ENCODE measurements at regions not wholly inside any gene's neighbourhood (a gene's known extent, or its start where the extent isn't known, plus 50 kb on each side); places are given as distances from the start of the nearest gene placed in this dataset.
"Not testable (repeated sequence)": the region's sequence is repeated elsewhere in the genome, so short reads cannot be mapped to it uniquely, and the experiment has no call there.

DNA sequence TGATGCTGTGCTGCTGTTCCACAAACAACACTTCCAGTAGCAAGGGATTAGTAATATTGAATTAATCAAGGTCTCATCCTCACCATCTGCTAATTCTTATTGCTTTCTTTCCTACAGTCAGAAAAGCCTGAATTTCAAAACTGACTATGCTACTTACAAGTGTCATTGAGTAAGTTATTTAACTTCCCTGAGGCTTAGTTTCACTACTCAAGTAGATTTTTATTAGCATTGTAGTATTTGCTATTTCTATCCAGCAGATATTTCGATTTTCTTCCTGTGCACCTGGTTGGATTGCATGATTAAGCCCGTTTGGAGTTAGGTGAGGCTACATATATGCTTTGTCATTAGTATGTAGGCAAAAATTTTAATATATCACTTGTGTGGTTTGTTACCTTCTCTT lies 591.5 kb downstream of the TRHDE start:
- DNase-seq (ENCODE audit: low read depth), result no peak

DNA sequence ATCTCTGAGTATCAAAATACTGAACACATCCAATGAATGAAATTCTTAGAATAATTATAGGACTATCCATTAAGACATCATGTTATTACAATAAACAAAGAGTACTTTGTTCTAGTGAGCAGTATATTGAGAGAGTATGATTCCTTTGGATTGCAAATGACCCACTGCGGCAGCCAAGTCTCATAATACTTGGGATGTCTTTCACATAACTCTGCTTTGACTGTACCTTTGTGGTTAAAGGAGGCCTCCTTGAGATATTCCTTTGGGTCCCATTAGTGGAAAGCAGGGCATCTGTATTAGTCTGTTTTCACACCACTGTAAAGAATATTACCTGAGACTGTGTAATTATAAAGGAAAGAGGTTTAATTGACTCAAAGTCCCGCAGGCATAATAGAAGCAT lies 593.8 kb downstream of the TRHDE start:
- no peak for DNase-seq (ENCODE audit: low read depth)

DNA sequence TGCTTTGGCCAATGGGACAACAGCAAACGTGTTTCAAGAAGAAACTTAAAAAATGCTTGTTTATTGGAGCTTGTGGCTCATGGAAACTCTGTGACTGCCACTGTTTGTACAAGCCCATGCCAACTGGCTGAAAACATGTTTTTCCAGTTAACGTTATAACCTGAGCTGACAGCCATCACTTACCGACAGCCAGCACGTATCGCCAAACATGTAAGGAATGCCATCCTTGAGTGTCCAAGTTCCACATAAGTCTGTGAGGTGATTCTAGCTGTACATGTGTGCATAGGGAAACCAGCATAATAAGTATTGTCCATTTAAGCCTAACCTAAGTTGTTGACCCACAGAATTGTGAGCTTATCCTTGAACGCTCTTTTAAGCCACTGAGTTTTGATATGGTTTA lies 596.9 kb downstream of the TRHDE start:
- DNase-seq (ENCODE audit: low read depth), result no peak

DNA sequence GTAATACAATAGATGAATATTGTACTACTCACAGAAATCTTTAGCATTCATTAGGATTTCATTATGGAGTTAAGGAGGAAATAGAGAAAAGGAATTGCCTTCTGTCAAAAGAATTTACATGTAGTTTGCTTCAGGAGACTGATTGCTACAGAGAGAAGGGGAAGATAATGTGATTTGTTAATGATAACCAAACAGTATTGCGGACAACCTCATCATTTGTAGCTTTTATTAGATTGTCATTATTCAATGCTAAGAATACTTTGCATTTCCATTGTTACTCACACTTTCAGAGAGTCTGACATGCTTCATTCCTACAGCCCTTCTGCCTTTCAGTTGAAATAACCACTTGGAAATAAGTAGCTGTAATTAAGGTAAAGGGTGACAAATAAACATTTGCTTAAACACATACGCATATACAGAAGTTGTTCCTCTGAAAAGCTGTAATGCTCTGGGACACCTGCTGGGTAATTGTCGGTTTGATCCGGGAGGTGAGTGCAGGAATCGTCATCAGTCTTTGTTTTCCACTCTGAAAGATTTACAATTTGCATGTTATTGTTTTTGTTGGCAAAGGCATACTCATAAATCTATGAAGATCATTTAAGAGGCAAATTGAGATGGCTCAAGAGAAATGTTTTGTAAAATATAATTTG lies 600.2 kb downstream of the TRHDE start:
- no peak for DNase-seq (ENCODE audit: low read depth)

DNA sequence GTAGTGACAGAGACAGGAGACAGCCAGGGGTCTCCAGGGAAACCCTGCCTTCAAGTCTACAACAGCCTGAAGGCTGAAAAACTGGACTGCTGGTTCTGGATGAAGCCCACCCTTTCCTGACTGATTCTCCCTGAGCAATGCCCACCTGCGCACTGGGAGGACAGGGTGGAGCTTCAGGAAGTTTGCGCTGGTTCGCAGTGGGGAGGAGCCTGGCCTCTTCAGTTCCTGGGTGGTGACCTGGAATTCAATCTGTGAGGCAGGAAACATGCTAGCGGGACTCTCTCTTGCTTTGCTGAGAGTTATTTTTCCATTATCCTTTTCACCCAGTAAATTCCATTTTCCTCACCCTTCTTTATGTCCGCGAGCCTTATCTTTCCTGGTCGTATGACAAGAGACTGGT lies 600.8 kb downstream of the TRHDE start:
- DNase-seq (ENCODE audit: low read depth), result no peak

DNA sequence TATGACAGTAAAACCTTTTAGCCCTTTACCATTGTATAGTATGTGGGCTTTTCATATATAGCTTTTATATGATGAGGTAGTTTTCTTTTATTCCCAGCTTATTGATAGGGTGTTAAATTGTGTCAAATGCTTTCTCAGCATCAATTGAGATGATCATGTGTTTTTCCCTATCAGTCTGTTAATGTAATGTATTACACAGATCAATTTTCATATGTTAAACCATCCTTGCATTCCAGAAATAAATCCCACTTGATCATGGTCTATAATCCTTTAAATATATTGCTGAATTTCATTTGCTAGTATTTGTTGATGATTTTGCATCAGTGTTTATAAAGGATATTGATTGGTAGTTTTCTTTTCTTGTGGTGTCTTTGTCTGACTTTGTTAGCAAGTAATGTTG lies 603.9 kb downstream of the TRHDE start:
- no peak for DNase-seq (ENCODE audit: low read depth)

DNA sequence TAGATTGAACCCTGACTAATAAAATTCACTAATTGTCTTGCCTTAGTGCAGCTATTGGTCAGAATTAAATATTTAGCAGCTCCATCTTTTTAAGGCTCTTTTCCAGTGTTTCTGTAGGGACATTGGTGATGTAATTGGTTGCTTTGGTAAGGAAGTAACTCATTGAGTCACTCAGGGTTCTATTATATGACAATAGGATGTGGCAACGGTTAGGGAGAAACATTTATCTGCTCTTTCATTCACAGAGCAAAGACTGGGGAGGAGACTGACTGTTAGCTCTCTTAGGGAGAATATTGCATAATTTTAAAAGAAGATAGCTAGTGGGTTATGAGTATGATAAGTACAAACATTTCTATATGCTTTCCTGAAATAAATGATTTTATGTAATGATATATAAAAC lies 616.5 kb downstream of the TRHDE start:
- peak; percentile 6 for DNase-seq (ENCODE audit: low read depth)

DNA sequence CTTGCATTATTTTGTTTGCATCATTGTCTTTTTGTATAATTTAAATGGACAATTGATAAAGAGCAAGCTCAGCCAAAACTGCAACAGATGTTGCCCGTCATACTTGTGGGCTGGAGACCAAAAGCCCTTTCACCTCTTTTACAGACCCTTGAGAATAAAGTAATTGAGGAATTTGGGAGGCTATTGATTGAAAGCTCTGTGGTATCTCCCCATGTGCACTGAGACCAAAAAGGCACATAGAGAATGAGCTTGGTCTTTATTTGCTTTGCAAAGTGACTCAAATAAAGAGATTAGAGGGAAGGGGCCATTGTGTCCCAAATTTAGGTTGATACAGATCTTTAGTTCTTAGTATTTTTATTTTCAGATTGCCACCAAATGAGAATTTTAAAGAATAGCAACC lies 617.6 kb downstream of the TRHDE start:
- no peak for DNase-seq (ENCODE audit: low read depth)

DNA sequence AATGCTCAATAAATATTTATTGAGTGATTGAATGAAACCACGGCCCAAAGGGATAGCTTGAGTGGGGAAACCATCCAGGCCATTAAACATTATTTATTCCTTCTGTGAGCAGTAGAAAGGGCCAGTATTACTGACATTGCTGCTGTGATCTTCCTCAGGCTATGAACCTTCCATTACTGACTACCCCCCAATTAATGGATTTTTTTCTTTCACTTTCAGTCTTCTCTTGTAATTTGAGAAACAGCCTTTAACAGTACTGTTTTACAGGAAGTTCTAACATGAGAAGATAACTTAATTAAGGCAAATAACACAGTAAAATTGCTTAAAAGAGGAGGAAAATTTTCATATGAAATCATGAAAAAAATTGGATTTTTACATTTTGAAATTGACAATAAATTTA lies 629.5 kb downstream of the TRHDE start:
- peak; percentile 2 for DNase-seq (ENCODE audit: low read depth)

DNA sequence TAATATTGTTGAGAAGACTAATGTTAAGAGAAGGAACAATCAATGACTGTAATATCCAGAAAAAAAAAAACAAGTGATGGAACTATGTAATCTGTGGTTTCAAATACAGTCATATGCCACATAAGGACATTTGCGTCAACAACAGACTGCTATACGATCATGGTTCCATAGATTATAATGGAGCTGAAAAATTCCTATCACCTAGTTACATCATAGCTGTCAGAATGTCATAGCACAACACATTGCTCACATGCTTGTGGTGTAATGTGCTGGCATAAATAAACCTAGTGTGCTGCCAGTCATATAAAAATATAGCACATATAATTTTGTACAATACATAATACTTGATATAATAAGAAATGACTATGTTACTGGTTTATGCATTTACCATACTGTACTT lies 653.5 kb downstream of the TRHDE start:
- DNase-seq (ENCODE audit: low read depth), result no peak

DNA sequence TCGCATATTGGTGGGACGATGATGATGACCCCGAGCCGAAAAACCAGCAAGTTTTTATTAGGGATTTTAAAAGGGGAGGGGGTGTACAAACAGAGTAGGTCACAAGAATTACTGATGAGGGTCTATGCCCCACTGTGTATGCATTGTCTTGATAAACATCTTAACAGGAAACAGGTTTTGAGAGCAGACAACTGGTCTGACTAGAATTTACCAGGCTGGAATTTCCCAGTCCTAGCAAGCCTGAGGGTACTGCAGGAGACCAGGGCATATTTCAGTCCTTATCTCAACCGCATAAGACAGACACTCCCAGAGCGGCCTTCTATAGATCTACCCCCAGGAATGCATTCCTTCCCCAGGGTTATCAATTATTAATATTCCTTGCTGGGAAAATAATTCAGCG lies 659.7 kb downstream of the TRHDE start:
- not testable (repeated sequence) for DNase-seq (ENCODE audit: low read depth)

DNA sequence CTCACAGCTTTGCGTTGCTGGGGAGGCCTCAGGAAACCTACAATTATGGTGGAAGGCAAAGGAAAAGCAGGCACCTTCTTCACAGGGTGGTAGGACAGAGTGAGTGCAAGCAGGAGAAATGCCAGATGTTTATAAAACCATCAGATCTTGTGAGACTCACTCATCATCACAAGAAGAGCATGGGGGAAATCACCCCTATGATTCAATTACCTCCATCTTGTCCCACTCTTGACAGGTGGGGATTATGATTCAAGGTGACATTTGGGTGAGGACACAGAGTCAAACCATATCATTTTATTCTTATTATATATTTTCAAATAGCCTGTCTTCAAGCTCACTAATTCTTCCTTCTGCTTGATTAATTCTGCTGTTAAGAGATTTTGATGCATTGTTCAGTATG lies 665.3 kb downstream of the TRHDE start:
- no peak for DNase-seq (ENCODE audit: low read depth)

DNA sequence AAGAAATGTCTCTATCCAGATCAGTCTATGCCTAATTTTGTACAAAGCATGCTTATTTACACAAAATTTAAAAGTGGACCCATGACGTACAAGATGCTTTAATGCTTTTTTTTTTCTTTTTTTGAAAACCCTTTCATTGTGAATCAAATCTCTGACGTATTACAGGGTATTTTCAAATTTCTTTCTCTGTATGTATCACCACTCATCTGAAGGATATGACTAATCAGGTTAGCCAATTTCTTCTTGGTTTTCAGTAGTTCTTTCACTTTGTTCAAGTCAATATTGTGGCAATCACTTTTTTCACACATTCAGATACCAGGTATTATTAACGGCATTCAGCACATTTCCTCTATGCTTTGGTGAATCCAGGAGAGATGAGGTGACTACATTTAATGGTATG lies 685.3 kb downstream of the TRHDE start:
- DNase-seq (ENCODE audit: low read depth), result no peak

DNA sequence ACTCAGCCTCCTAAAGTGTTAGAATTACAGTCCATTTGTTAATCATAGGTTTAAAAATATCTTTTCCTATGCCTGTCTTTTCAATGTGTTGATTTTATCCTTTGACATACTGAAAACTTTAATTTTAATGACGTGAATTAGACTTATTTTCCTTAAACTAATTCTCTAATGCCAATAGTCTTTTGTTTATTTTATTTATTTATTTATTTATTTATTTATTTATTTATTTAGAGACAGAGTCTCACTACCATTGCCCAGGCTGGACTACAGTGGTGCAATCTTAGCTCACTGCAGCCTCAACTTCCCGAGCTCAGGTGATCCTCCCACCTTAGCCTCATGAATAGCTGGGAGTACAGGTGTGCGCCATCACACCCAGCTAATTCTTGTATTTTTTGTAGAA lies 694.5 kb downstream of the TRHDE start:
- no peak for DNase-seq (ENCODE audit: low read depth)

DNA sequence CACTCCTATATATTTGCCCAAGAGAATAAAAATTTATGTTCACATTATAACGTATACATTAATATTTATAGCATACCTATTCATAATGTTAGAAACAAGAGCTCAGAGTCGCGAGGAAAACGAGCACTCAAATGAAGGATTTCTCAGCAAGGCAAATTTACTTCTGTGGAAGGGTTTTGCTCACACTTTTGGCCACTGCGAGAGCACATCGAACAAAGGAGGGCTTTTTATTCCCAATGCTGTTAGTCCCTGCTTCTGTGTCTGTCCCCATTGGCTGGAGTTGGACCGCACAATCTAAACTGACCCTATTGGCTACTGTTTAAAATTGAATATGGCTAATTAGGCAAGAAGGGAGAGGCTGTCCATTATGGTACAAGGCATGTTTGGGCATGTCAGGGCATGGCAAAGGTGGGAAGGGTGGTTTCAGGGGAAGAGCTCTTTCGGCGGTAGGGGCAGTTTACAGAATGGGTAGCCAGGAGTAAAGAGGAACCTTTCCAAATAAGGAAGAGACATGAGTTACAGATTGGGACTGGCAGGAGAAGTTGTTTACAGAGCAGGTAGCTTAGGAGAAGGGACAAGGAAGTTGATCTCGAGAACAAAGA lies 702.9 kb downstream of the TRHDE start:
- no peak for DNase-seq (ENCODE audit: low read depth)

DNA sequence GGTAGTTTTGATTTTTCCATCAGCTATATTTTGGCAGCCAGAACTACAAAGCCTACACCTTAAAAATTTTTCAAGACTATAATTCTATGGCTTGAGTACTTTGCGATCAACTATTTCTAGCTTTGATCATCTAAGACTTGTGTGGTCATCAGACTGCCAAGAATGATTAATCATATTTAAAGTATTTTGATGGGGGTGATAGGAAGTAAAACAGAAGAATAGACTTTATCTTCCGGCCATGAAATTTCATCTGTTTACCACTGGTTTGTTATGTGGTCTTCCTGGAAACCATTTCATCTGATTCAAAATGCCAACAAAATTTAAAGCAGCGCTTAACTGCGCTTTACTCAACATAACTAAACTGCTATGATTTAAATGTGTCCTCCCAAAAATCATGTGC lies 706.8 kb downstream of the TRHDE start:
- DNase-seq (ENCODE audit: low read depth), result no peak

DNA sequence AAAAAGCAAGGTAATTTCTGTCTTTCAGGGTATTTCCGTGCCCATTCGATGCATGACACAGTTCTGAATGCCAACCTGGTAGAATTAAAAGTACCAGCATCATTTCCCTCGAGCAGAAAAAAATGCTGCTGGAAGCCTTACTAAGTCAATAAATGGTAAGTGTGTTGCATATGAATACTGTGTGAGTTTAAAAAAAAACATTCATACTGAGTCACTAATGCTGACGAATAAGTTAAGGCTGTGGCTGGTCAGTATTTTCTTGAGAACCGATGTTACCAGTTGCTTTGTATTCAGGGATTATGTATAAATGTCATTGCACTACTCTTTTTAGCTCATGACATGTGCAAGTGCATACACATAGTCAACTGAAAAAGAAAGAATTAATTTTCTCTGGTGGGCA lies 710.2 kb downstream of the TRHDE start:
- peak; percentile 18 for DNase-seq (ENCODE audit: low read depth)

DNA sequence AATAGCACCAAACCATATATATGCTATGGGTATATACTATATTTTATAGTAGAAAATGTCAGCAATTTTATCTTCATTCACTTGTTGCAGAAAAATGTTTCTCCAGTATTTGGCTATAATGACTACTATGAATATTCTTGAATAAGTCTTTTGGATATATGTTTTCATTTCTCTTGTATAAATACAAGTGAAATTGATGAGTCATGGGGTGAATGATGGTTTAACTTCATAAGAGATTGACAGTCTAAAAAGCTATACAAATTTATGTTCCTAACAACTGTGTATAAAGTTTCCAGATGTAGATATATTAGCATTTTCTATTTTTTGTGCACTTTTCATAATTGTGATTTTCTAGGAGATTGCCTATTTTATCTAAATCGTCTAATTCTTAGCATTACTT lies 714.8 kb downstream of the TRHDE start:
- DNase-seq (ENCODE audit: low read depth), result no peak

DNA sequence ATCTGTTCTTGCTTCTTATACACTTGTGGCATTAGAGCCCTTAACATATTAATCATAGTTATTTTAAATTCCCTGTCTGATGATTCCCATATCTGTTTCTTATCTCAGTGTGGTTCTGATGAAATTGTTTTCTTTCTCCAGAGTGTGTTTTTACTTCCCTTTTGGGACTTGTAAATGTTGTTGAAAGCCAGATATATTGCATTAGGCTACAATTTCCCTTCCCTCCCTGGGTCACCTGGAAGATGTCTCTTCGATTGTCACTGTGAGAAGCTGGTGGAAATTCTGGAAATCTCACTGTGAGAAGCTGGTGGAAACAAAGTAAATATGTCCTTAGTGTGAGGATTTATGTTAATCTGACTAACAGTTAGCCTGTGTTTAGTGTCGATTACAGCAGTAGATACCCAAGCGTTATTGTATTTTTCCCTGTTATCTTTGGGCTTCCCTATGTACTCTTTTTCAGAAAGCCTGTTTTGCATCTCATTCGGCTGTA lies 717.3 kb downstream of the TRHDE start:
- no peak for DNase-seq (ENCODE audit: low read depth)

DNA sequence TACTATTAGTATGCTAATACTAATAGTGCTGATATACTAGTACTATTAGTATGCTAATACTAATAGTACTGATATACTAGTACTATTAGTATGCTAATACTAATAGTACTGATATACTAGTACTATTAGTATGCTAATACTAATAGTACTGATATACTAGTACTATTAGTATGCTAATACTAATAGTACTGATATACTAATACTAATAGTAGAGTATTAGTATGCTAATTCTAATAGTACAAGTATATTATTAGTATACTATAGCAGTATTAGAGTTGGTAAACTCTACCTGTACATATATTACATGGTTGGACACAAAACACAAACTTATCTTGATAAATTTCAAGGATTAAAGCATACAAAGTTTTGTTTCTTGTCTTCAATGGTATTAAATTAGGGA lies 722.9 kb downstream of the TRHDE start:
- not testable (repeated sequence) for DNase-seq (ENCODE audit: low read depth)

DNA sequence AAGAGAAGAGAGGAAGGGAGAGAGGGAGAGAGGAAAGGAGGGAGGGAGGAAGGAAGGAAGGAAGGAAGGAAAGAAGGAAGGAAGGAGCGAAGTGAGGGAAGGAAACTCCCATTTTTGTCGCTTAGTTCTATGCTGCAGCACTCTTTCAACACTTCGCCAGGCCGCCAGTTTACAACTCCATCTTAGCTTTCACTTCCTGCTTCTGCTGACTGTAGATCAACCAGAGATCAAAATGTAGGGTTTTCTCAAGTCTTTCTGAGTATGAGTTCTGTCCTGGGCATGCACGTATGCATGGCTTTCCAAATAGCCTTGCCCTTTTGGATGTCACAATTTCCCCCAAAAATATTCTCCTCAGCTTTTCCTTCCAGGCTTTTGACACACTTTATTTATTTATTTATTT lies 723.4 kb downstream of the TRHDE start:
- DNase-seq (ENCODE audit: low read depth), result no peak

DNA sequence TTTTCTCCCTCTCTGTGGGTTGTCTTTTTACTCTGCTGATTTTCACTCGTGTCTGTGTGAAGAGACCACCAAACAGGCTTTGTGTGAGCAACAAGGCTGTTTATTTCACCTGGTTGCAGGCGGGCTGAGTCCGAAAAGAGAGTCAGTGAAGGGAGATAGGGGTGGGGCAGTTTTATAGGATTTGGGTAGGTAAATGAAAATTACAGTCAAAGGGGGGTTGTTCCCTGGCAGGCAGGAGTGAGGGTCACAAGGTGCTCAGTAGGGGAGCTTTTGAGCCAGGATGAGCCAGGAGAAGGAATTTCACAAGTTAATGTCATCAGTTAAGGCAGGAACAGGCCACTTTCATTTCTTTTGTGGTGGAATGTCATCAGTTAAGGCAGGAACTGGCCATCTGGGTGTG lies 729.6 kb downstream of the TRHDE start:
- DNase-seq (ENCODE audit: low read depth), result not testable (repeated sequence)

DNA sequence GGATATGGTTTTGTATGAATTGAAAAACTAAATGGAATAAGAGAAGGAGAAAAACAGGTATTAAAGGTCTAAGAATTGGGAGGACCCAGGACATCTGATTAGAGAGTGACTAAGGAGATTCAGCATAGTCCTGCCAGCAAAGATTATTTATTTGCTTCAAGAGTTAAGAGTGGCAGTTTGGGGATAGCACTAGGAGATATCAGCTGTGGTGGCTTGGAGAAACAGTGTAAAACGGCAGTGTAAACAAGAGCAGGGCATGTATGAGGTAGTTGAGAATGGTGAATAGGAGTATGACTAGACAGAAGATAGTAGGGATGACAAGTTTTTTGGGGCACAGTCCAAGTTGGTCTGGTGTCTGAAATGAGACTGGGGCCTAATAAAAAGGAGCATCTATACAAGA lies 730.3 kb downstream of the TRHDE start:
- not testable (repeated sequence) for DNase-seq (ENCODE audit: low read depth)

Data from renal cortical epithelial cell (primary cell).